Hepatocyte (in vitro differentiated cells): ENCODE measurements at regions not wholly inside any gene's neighbourhood (a gene's known extent, or its start where the extent isn't known, plus 50 kb on each side); places are given as distances from the start of the nearest gene placed in this dataset.

Experiments
- DNase-seq: peaks from one replicate; pipeline ENCODE4 v3.0.0-alpha.2; 2016; ENCODE audit warnings: low spot score
- H2AFZ ChIP-seq: fragments of 200-600 bp; sonication (generic); 2 replicates; pipeline ENCODE4 v1.6.0; 2016; ENCODE audit warnings: antibody characterized with exemption, mild to moderate bottlenecking
- H3K27ac ChIP-seq: fragments of 200-600 bp; sonication (generic); 2 replicates; pipeline ENCODE4 v1.5.1; 2016; ENCODE audit warnings: mild to moderate bottlenecking
- H3K27me3 ChIP-seq: fragments of 200-600 bp; sonication (generic); 2 replicates; pipeline ENCODE4 v1.6.1; 2016
- H3K36me3 ChIP-seq: fragments of 200-600 bp; sonication (generic); replicated peaks from 2 replicates; pipeline ENCODE4 v1.5.1; 2016; ENCODE audit warnings: low read depth; ENCODE audit not compliant: insufficient read depth
- H3K4me1 ChIP-seq: fragments of 200-600 bp; sonication (generic); 2 replicates; pipeline ENCODE4 v1.5.1; 2016; ENCODE audit warnings: mild to moderate bottlenecking, moderate library complexity; ENCODE audit not compliant: insufficient read depth
- H3K4me2 ChIP-seq: fragments of 200-600 bp; sonication (generic); 2 replicates; pipeline ENCODE4 v1.6.0; 2016
- H3K4me3 ChIP-seq: fragments of 200-600 bp; sonication (generic); 2 replicates; pipeline ENCODE4 v1.5.1; 2016; ENCODE audit warnings: mild to moderate bottlenecking
- H3K79me2 ChIP-seq: fragments of 200-600 bp; sonication (generic); 2 replicates; pipeline ENCODE4 v1.6.0; 2017; ENCODE audit warnings: mild to moderate bottlenecking
- H3K9me2 ChIP-seq: fragments of 200-600 bp; sonication (generic); replicated peaks from 2 replicates; pipeline ENCODE4 v1.6.0; 2017; ENCODE audit warnings: mild to moderate bottlenecking; ENCODE audit not compliant: insufficient read depth
- H3K9me3 ChIP-seq: fragments of 200-600 bp; sonication (generic); 2 replicates; pipeline ENCODE4 v1.5.1; 2016; ENCODE audit warnings: low read depth, mild to moderate bottlenecking
- H4K20me1 ChIP-seq: fragments of 200-600 bp; sonication (generic); 2 replicates; pipeline ENCODE4 v1.6.0; 2016; ENCODE audit warnings: mild to moderate bottlenecking; ENCODE audit not compliant: insufficient read depth, poor library complexity, severe bottlenecking
- EZH2 ChIP-seq: fragments of 200-600 bp; sonication (generic); IDR thresholded peaks from 2 replicates; pipeline ENCODE4 v1.6.1; 2016; ENCODE audit warnings: antibody characterized with exemption, mild to moderate bottlenecking, borderline replicate concordance
- EZH2phosphoT487 ChIP-seq: fragments of 200-600 bp; sonication (generic); IDR thresholded peaks from one replicate; pipeline ENCODE4 v1.6.1; 2018; ENCODE audit warnings: antibody characterized with exemption, mild to moderate bottlenecking, low read depth, moderate library complexity; ENCODE audit not compliant: unreplicated experiment, severe bottlenecking
- WGBS: methylation state at CpG from one replicate; pipeline ENCODE4 v1.1.6; 2016; ENCODE audit warnings: low lambda C conversion rate; ENCODE audit errors: missing lambda C conversion rate; 5-methylcytosine and 5-hydroxymethylcytosine counted together
- TF ChIP-seq, protein P1 (sequence below): fragments of 200-600 bp; sonication (generic); IDR thresholded peaks from 2 replicates; pipeline ENCODE4 v1.5.1; 2016; ENCODE audit warnings: antibody characterized with exemption, mild to moderate bottlenecking; ENCODE audit not compliant: poor library complexity

DNA sequence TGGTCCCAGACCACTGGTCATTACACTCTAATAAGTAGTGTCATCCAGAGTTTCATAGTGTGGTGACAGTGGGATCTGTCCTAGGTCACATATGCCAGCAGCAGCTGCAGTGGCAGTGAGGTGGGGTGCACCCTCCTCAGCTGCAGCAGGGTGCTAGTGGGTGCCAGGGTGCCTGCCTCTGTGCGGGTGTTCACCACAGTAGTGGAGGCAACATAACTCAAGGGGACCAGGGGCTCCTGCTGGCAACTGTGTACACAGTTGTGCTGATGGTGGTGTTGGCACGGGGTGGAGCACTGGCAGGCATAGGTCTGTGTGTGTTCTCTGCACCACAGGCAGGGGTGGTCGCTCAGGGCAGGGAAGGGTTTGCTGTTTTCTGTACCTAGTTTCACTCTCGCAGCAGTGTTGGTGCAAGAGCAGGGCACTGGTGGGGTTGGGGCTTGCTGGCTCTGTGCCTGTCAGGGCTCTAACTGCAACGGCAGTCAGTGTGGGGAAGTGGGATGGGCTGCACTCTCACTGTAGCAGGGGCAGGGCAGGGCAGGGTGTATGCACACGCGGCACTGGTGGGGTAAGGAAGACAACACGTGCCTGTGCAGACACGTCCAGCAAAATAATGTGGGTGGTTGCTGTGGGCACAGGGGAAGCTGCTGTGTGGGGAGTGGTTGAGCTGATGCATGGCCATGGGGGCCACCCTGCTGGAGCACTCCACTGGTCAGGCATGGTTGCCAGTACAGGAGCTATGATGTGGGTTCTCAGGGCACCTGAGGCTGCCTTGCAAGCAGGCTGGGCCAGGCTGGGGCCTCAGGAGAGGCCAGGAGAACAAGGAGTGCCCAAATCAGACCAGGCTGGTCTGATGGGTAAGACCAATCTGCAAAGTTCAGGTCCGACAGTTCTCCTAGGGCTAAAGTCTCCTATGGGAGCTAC is 226.6 kb downstream of the MEIS1 start:
- TF ChIP-seq EZH2, result no peak
- TF ChIP-seq, protein P1, sequence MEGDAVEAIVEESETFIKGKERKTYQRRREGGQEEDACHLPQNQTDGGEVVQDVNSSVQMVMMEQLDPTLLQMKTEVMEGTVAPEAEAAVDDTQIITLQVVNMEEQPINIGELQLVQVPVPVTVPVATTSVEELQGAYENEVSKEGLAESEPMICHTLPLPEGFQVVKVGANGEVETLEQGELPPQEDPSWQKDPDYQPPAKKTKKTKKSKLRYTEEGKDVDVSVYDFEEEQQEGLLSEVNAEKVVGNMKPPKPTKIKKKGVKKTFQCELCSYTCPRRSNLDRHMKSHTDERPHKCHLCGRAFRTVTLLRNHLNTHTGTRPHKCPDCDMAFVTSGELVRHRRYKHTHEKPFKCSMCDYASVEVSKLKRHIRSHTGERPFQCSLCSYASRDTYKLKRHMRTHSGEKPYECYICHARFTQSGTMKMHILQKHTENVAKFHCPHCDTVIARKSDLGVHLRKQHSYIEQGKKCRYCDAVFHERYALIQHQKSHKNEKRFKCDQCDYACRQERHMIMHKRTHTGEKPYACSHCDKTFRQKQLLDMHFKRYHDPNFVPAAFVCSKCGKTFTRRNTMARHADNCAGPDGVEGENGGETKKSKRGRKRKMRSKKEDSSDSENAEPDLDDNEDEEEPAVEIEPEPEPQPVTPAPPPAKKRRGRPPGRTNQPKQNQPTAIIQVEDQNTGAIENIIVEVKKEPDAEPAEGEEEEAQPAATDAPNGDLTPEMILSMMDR, result no peak
- no peak for TF ChIP-seq EZH2phosphoT487
- Histone ChIP-seq H3K27me3 (no peaks in the 10 kb centered on the region), H4K20me1 (no peaks in the 10 kb centered on the region), H3K9me3 (no peaks in the 10 kb centered on the region), H3K79me2 (no peaks in the 10 kb centered on the region), H3K4me3 (no peak overlapping the region), H3K9me2 (no peaks in the 10 kb centered on the region), H2AFZ (no peak overlapping the region), H3K36me3 (no peaks in the 10 kb centered on the region), H3K27ac (no peak overlapping the region), H3K4me2 (no peak overlapping the region), H3K4me1 (no peaks in the 10 kb centered on the region)
- DNase-seq, result no peak
- WGBS, result 87% methylated on average over 10 of the region's 10 CpGs

DNA sequence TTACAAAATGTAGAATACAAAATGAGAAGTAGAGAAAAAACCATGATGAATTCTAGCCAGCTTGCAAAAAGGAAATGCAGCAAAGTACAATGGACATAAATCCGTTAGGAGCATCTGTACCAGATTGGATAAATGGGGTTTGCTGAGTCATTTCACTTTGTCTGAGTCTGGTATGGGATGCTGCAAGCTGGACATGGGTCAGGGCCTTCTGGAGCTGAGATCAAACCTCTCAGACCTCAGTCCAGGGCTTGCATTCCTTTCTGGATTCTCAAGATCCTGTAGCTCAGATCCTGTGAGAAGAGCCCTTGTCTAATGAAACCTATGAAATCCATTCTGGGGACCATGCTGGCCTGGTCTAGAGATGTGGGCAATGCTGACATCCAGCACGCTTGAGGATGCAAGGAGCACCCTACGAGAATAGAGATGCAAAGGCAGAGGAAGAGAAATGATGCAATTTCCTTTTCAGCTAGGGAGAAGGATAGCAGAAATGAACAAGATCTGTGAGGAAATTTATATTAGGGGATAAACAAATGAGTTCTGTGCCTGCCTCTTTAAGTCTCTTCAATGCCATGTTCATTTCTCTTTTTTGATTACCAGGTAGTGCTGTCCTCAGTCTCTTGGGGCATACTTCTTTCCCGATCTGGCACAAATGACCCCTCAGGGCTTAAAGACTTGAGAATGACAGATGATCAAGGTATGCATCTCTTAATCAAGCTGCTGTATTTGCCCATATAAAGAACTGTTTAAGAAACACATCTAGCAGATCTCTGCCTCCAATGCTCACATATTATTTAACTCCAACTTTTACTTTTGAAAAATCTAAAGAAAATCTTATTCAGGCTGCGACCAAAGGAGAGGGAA is 230.4 kb downstream of the MEIS1 start:
- DNase-seq, result no peak
- H3K27me3 ChIP-seq, result no peaks in the 10 kb centered on the region
- no peaks in the 10 kb centered on the region for H3K9me3 ChIP-seq
- no peaks in the 10 kb centered on the region for H3K4me1 ChIP-seq
- H4K20me1 ChIP-seq, result no peaks in the 10 kb centered on the region
- H3K27ac ChIP-seq, result no peak overlapping the region
- WGBS, result 81% methylated on average over 5 of the region's 5 CpGs
- H3K9me2 ChIP-seq, result no peaks in the 10 kb centered on the region
- H3K4me2 ChIP-seq, result no peak overlapping the region
- H2AFZ ChIP-seq, result no peak overlapping the region
- no peaks in the 10 kb centered on the region for H3K79me2 ChIP-seq
- no peak overlapping the region for H3K4me3 ChIP-seq
- H3K36me3 ChIP-seq, result no peaks in the 10 kb centered on the region
- TF ChIP-seq EZH2, result no peak
- TF ChIP-seq, protein P1, result no peak
- TF ChIP-seq EZH2phosphoT487, result no peak

DNA sequence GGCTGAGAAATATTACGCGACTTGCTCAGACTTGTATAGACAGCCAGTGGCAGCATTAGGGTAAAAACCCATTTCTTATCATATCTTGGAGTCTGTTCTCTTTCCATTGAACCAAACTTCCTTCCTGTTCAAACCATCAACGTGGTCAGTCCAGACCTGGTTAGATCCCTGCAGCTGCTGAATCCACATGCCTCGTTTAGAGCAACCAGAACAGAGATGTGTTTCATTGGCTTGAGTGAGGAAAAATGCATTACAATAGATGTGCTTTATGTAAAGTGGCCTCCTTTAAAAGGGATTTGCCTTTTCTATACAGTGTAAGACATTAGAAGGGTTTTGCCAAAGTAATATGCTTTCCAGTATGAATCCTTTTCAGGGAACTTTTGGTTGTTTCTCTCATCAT is 232.4 kb downstream of the MEIS1 start:
- no peak for DNase-seq

More for the DNA sequence above, 232.4 kb downstream of the MEIS1 start:
- H3K9me2 ChIP-seq, result no peaks in the 10 kb centered on the region
- H3K79me2 ChIP-seq, result no peaks in the 10 kb centered on the region
- WGBS, result 72% methylated on average over 4 of the region's 4 CpGs
- no peak overlapping the region for H3K27ac ChIP-seq
- no peaks in the 10 kb centered on the region for H3K36me3 ChIP-seq
- H2AFZ ChIP-seq, result no peak overlapping the region
- H3K9me3 ChIP-seq, result no peaks in the 10 kb centered on the region
- no peaks in the 10 kb centered on the region for H3K4me1 ChIP-seq
- H3K27me3 ChIP-seq, result no peaks in the 10 kb centered on the region
- H3K4me3 ChIP-seq, result no peak overlapping the region
- H4K20me1 ChIP-seq, result no peaks in the 10 kb centered on the region
- TF ChIP-seq EZH2, result no peak
- TF ChIP-seq, protein P1, result no peak
- TF ChIP-seq EZH2phosphoT487, result no peak
- H3K4me2 ChIP-seq, result no peak overlapping the region
